ENCODE measurements at regions not wholly inside any gene's neighbourhood (a gene's known extent, or its start where the extent isn't known, plus 50 kb on each side); places are given as distances from the start of the nearest gene placed in this dataset.

DNA sequence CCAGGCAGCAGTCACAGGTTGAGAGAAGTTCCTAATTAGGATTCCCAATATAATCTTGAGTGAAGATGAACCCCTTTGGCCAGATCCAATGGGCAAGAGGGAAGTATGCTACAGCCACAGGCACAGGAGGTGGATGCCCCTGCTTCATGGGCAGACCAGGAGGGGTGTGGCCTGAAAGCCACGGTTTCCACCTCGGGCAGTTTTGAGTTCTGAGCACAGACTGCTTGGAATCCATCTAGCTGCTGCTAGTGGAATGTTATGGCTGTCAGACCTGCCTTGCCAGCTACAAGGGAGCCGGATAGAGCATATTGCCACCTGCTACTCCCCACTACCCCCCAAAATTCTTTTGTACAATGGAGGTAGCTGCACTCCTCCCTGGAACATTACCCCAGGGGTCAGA, 672.9 kb downstream of the HACE1 start:
- H3K4me1 ChIP-seq = no peaks in the 10 kb centered on the region
- no peaks in the 10 kb centered on the region for H3K27me3 ChIP-seq
- H3K4me3 ChIP-seq = no peak overlapping the region
- DNase-seq (ENCODE audit: low spot score in 2 of 2) = no peak
- H3K27ac ChIP-seq = no peak overlapping the region
- WGBS = 43% methylated on average over 2 of the region's 3 CpGs
- no peaks in the 10 kb centered on the region for H3K36me3 ChIP-seq
- no peaks in the 10 kb centered on the region for H3K9me3 ChIP-seq
- TF ChIP-seq, protein P1, sequence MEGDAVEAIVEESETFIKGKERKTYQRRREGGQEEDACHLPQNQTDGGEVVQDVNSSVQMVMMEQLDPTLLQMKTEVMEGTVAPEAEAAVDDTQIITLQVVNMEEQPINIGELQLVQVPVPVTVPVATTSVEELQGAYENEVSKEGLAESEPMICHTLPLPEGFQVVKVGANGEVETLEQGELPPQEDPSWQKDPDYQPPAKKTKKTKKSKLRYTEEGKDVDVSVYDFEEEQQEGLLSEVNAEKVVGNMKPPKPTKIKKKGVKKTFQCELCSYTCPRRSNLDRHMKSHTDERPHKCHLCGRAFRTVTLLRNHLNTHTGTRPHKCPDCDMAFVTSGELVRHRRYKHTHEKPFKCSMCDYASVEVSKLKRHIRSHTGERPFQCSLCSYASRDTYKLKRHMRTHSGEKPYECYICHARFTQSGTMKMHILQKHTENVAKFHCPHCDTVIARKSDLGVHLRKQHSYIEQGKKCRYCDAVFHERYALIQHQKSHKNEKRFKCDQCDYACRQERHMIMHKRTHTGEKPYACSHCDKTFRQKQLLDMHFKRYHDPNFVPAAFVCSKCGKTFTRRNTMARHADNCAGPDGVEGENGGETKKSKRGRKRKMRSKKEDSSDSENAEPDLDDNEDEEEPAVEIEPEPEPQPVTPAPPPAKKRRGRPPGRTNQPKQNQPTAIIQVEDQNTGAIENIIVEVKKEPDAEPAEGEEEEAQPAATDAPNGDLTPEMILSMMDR (IDR thresholded peaks at IDR 0.05) = no peak
- TF ChIP-seq POLR2AphosphoS5 (IDR thresholded peaks at IDR 0.05) = no peak
- no peak for TF ChIP-seq POLR2A (IDR thresholded peaks at IDR 0.05)

DNA sequence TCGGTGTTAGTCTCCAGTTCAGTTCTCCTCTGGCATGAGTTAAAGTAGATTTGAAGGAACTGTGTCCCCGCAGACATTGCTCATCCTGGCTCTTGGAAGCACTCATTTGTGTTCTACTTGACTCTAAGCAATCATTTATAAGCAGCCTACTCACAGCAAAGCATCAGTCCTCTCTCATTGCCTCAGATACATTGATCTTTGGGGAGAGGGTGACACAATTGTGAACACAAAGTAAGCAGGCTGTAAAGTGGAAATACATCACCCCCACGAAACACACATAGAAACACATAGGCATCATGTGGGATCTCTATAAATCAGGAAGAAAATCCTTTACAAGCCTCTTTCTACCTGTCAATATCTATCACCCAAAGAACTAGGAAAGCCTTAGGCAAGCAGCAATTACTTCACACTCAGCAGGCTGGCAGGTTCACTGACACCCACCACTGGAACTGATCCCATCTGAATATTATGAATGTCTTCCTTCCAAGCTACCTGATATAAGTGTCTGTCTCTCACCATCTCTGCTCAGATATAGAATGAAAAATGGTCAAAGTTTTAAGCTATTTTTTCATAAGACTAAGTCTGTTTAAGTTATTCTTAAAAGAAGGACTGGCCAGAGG, 675.8 kb downstream of the HACE1 start:
- H3K4me1 ChIP-seq = no peaks in the 10 kb centered on the region
- no peak overlapping the region for H3K4me3 ChIP-seq
- TF ChIP-seq, protein P1 (IDR thresholded peaks at IDR 0.05) = no peak
- TF ChIP-seq POLR2AphosphoS5 (IDR thresholded peaks at IDR 0.05) (no peak), POLR2A (IDR thresholded peaks at IDR 0.05) (no peak), EP300 (IDR thresholded peaks at IDR 0.05) (no peak)
- no peak for DNase-seq (ENCODE audit: low spot score in 2 of 2)
- WGBS = 58% methylated on average over 3 of the region's 3 CpGs
- no peaks in the 10 kb centered on the region for H3K36me3 ChIP-seq
- H3K27ac ChIP-seq = no peak overlapping the region
- no peaks in the 10 kb centered on the region for H3K27me3 ChIP-seq
- H3K9me3 ChIP-seq = no peaks in the 10 kb centered on the region

DNA sequence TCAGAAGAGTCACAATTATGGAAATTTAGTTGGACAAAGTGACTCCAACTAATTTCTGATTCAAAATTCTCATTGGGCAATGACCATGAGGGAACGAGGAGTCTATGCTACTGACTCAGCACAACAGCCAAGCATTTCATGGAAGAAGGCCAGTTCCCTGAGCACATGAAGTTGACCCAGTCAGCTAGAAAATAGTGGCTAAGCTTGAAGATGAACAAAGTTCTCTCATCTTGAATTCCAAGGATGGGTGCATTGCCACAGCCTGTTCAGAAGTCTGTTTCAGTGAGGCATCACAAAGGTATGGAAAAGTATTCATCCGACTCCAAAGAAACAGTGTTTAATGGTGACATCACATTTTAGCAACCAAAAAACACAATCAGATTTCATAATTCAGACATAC, 676.9 kb downstream of the HACE1 start:
- H3K27me3 ChIP-seq = no peaks in the 10 kb centered on the region
- no peak for DNase-seq (ENCODE audit: low spot score in 2 of 2)
- H3K27ac ChIP-seq = no peak overlapping the region
- H3K4me3 ChIP-seq = no peak overlapping the region
- no peaks in the 10 kb centered on the region for H3K9me3 ChIP-seq
- no peak for TF ChIP-seq POLR2A (IDR thresholded peaks at IDR 0.05)
- TF ChIP-seq, protein P1 (IDR thresholded peaks at IDR 0.05) = no peak
- no peak for TF ChIP-seq POLR2AphosphoS5 (IDR thresholded peaks at IDR 0.05)
- H3K36me3 ChIP-seq = no peaks in the 10 kb centered on the region
- WGBS = 52% methylated on average over 2 of the region's 2 CpGs
- H3K4me1 ChIP-seq = no peaks in the 10 kb centered on the region

DNA sequence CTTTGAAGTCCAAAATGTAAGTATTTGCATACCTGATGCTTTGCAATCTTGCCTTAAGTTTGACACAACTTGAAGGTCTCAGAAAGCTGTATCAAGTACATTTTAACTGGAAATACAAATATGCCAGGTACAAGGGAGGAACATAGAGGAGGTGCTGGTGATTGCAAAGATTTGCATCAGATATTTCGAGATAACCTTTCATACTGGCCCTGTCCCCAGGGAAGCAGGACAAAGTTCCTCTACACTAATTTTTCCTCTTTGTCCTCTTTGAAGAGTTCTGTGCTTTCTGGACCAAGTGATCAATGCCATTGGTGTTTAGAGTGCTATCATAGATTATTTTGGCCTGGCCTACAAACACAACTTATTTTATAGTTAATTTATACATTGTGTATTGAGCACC, 686.1 kb downstream of the HACE1 start:
- no peak overlapping the region for H3K4me3 ChIP-seq
- TF ChIP-seq POLR2A (IDR thresholded peaks at IDR 0.05) (no peak), EP300 (IDR thresholded peaks at IDR 0.05) (no peak), POLR2AphosphoS5 (IDR thresholded peaks at IDR 0.05) (no peak)
- TF ChIP-seq, protein P1 (IDR thresholded peaks at IDR 0.05) = no peak
- WGBS = 76% methylated on average over 1 of the region's 1 CpG
- H3K36me3 ChIP-seq = no peaks in the 10 kb centered on the region
- H3K9me3 ChIP-seq = no peaks in the 10 kb centered on the region
- no peaks in the 10 kb centered on the region for H3K27me3 ChIP-seq
- no peaks in the 10 kb centered on the region for H3K4me1 ChIP-seq
- no peak overlapping the region for H3K27ac ChIP-seq
- DNase-seq (ENCODE audit: low spot score in 2 of 2) = no peak

DNA sequence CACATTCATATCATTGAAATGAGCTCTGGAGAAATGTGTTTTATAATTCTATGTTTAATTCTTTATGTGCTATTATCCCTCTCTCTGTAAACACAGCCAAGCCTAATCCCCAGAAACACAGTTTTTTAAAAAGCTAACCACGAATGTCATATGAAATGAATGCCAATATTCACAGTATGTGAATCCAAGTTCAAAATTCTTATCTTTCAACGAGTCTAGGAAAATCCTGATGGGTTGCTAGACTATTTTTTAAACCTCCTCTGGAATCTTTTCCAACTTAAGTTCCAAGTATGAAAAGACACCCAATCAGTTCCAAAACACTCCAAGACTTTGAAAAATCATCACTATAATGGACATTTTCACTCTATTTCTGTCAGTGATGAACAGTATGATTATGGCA, 689.3 kb downstream of the HACE1 start:
- WGBS = 17% methylated on average over 2 of the region's 2 CpGs
- H3K36me3 ChIP-seq = no peaks in the 10 kb centered on the region
- TF ChIP-seq, protein P1 (IDR thresholded peaks at IDR 0.05) = no peak
- no peak for TF ChIP-seq POLR2A (IDR thresholded peaks at IDR 0.05)
- TF ChIP-seq EP300 (IDR thresholded peaks at IDR 0.05) = no peak
- TF ChIP-seq POLR2AphosphoS5 (IDR thresholded peaks at IDR 0.05) = no peak
- no peak overlapping the region for H3K4me3 ChIP-seq
- H3K9me3 ChIP-seq = peaks cover 10% of the 10 kb centered on the region
- H3K27me3 ChIP-seq = no peaks in the 10 kb centered on the region
- no peaks in the 10 kb centered on the region for H3K4me1 ChIP-seq
- no peak for DNase-seq (ENCODE audit: low spot score in 2 of 2)
- H3K27ac ChIP-seq = no peak overlapping the region
